CD4-positive, alpha-beta T cell treated with Interleukin-21 for 1 hour (primary cell): ENCODE measurements at regions not wholly inside any gene's neighbourhood (a gene's known extent, or its start where the extent isn't known, plus 50 kb on each side); places are given as distances from the start of the nearest gene placed in this dataset.

Source experiments
- DNase-seq: peaks from one replicate; pipeline ENCODE4 v3.0.0-alpha.2; 2020

DNA sequence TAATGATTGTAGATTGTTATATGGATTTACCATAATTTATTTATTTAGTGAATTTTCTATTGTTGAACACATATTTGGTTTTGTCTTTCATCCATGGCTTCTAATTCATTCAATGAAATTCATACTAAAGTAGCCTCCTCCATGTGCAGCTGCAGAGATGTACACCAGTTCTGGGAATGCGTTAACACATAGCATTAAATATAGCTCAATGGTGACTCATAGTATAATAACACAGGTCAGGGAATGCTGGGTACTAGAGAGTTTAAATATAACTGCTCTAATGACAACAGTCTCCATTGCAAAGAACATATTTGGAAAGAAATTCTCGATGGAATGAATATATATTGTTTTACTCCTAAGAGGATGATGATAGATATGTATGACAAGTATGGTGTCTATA lies 1190.2 kb upstream of the NRXN1 start:
- no peak for DNase-seq

DNA sequence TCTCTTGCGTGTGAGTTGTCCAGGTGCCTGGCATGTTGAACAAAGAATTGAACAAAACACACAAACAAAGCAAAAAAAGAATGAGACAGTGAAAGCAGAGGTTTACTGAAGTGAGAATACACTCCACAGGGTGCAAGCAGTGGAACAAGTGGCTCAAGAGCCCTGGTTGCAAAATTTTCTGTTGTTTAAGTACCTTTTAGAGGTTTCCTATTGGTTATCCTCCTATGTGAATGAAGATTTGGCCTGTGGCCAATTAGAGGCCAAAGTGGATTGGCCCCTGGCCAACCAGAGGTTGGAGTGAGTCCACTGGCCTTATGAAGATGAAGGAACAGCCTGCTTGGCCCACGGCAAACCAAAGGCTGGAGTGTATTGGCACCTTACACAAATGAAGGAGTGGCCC lies 1188.5 kb upstream of the NRXN1 start:
- no peak for DNase-seq

DNA sequence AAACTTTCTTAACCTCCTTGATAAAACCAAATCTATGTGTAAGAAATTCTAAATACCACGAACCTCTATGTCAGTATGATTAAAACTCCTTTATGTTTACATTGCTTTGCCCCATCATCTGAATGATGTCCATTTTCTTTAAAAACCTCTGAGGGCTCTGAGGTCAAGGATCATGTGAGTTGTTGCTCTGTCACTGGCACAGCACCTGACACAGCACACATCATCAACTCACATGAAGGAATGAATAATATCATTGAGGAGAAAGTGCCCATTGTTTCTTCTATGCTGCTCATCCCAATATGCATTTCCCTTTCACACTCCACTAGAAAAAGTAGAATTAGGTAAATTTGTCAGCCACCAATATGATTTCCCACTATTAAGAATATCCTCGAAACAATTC lies 1178.7 kb upstream of the NRXN1 start:
- no peak for DNase-seq

DNA sequence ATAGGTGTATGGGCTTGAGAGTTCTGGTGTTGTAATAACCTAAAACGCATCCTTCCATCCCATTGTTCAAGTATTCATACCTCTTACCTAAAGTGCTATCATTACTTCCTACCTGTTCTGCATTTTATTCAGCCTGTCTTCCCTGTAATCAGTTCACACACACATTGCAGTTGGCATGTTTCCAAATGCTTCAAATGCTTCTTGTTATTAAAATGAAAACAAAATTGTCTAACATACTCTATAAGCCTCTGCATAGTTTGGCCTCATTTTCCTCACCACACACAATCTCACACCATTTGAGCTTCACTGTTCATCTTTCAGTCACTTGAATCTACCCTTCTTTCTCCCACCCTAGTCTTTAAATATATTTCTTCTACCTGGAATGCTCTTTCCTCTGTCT lies 1178.2 kb upstream of the NRXN1 start:
- no peak for DNase-seq

DNA sequence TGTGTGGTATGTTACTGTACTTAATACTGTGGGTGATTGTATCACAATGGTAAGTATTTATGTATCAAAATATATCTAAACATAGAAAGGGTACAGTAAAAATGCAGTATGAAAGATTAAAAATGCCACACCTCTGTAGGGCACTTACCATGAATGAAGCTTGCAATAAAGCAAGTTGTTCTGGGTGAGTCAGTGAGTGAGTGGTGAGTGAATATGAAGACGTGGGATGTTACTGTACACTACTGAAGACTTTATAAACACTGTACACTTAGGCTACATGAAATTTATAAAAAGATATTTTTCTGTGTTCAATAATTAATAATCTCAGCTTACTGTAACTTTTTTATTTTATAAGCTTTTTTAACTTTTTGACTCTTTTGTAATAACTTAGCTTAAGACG lies 1162.4 kb upstream of the NRXN1 start:
- no peak for DNase-seq

DNA sequence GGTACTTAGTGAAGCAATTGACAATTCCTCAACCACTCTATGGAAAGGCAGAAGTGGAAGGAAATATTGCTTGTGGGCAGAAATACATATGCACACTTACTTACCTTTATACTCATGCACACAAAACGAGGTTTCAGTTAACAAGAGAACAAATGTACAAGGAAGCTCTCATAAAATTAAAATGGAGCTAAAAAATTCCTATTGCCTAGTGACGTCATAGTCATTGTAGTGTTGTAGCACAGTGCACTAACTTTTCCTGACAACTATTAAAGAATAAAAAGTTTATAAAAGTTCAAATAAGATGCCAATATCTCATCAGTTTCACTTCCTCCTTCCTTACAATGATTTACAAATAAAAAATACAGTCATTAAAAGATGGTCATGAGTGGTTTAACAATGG lies 1161.9 kb upstream of the NRXN1 start:
- DNase-seq, result no peak

DNA sequence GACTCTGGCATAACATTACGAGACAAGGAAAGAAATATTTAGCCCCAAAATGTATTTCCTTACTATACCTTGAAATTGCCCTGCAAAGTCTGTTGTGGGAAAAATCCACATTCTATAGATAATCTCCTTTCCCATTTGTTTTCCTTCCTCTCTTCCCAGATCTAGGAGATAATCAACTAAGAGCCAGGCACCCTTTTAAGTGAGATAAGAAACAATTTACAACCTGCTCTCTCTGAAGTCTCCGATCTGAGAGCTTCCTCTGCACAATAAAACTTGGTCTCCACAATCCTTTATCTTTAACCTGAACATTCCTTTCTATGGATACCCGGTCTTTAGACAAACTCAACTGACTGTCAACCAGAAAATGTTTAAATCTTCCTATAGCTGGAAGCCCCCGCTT lies 1160.7 kb upstream of the NRXN1 start:
- no peak for DNase-seq

DNA sequence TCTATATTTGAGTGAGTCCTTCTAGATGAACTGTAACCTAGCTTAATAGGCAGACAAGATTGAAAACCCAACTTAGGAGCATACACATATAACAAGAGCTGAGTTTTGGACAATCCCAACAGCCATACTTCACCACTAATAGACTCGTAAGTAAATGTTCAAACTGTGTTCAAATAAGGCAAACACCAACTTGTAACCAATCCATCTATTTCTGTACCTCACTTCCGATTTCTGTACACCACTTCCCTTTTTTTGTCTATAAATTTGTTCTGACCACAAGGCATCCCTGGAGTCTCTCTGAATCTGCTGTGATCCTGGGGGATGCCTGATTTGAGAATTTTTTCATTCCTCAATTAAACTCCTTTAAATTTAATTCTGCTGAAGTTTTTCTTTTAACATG lies 1149.1 kb upstream of the NRXN1 start:
- DNase-seq, result no peak

DNA sequence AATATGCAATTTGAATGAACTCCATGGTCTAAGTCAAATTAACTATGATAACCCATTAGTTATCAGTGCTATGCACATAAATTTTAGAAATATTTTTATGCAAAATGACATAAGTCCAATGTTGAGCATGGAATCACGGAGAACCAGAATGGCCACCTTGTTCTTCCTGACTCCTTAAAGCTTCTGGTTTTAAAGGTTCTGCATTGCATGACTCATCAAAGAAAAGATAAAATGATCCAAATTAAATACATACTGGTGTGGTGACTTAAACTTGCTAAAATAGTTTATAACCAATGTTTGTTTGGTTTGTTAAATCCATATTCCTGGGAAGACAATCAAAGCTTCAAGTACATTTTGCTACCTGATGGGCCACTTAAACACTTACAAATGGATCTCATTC lies 1146.9 kb upstream of the NRXN1 start:
- no peak for DNase-seq

DNA sequence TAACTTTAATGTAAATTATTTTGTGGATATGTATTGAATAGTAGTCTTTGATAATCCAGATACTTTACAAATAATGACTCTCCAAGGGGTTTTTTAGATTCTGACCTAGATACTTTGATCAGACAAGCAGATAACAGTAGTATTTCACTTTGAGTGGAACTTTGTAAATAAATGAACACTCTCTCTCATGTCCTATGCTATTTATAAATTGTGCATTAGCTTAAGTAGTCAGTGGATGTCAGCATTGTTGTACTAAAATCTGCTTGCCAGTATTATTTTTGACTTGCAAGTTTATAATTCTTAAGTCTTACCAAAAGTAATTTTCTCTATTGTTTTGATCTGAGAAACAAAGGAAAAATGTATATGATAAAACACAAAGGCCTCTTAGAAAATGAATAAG lies 1113.1 kb upstream of the NRXN1 start:
- no peak for DNase-seq

DNA sequence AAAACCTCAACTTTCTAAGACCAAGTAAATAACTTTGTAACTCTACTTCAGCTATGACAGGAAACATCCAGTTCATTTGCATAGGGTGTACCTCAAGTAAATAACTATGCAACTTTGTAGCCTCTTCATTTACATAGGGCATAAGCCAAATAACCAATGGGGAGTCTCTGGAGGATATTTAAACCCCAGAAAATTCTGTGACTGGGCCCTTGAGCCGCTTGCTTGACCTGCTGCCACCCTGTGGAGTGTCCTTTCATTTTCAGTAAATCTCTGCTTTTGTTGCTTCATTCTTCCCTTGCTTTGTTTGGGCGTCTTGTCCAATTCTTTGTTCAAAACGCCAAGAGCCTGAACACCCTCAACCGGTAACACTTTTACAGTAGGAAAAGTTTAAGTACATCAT lies 1112.7 kb upstream of the NRXN1 start:
- no peak for DNase-seq

DNA sequence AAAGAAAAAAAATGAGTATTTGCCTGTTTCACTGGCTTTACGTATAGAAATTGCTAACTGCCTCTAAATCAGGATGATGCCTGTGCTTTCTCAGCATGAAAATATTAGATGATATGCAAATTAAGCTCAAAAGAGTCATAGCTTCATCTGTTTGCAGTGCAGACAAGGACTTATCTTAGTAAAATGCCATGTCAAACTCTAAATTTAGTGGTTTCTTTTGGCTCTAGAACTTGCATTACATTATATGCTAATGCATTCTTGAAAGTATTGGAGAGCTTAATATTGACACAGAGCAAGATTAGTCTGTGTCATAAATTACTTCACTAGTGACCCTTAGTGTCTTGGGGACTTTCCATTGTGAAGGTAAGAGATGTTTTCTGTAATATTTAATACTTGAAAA lies 1109.1 kb upstream of the NRXN1 start:
- DNase-seq, result no peak

DNA sequence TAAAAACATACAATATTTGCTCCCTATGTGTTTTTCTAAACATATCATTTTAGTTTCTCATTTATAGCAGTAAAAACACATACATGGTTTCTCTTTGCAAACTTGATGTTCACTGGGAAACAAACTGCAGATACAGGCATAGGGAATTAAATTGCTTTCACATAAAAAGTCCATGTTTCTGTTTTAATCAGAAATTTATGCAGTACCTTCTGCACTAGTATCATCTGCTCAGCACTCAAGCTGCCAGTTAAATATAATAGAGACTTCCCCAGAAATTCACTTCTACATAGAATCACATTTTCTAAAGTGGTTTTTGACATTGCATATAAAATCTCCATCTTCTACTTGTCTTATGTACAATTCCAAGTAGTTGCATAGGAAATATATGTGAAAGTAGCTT lies 1107.3 kb upstream of the NRXN1 start:
- DNase-seq, result no peak

DNA sequence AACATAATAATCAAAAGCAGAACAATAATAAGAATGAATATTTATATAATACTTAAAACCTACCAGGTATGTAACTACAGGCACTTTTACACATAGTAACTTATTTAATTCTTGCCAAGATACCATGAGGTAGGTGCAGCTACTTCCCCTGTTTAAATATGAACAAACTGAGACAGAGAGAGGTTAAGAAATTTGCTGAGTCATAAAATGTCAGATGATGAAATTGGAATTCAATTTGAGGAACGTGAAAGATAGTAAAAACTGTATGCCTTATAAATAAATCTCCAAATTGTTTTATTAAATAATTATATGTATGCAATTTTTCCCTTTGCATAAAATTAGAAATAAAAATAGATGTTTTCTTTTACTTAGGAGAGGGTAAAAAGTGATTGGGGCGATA lies 1103.3 kb upstream of the NRXN1 start:
- no peak for DNase-seq

DNA sequence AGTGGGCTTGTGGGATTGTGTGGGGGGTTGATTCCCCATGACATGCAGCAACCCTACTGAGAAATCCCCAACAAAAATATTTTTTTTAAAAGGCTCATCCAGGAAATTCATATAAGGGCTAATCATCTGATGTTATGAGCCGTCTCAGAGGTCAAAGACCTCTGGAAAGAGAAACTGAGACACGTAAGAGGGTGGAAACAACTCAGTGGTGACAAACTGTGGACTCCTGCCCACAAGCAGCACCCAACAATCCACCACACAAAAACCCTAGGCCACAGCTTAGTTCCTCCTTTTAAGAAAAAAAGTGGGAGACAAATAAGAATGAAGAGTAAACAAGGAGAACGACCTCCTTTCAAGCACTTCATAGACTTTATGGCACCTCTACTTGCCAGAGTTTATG lies 1096.1 kb upstream of the NRXN1 start:
- DNase-seq, result no peak

DNA sequence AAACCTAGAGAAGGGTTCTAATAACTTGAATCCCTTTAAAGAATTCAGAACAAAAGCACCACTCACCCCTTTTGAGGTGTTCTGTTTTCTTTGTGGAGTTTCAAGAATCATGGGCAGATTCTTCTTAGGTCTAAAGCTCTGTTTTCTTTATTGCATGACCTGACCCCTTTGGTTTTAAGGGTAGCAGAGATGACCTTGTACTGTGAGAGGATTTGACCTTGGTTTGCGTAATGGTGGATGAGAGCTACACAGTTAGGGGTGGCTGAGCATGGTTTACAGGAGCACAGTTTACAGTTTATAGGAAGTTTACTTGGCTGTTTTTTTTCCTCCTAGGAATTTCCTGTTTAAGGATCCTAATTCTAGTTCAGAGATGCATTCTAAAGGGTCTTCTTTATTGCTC lies 1095.6 kb upstream of the NRXN1 start:
- DNase-seq, result no peak

DNA sequence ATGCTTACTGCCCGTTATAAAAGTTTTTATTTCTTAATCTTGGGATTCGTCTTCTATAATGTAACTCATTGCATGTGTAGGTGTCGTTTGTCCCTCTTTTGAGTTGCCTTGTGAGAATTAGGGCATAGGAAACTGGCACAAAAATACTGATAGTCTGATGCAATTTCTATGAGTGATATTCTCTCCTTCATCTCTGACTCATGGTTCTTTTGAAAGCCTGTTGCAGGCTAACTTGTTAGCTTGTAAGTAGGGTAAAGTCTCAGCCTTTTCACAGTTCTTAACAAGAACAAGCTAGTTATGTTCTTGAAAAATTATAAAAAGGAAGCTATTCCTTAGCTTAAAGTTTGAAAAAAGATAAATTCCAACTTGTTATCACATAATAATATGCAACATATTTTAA lies 1085.4 kb upstream of the NRXN1 start:
- no peak for DNase-seq

DNA sequence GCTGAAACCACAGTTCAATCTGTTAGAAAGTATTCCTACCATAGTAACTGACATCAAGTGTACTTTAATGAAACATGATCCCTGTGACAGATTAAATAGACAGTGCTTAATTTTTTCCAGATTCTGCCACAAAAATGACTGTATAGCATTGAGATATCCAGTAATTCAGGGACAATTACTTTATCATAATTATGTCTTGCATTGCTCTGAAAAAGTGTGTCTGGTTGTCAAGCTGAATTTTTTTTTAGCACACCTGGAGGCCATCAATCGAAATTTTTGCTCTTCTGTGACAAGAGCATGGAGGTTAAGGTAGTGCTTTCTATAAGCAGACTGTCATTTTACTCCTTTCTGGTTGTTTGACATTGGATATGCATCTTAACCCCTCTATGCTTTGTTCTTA lies 1083.8 kb upstream of the NRXN1 start:
- no peak for DNase-seq

DNA sequence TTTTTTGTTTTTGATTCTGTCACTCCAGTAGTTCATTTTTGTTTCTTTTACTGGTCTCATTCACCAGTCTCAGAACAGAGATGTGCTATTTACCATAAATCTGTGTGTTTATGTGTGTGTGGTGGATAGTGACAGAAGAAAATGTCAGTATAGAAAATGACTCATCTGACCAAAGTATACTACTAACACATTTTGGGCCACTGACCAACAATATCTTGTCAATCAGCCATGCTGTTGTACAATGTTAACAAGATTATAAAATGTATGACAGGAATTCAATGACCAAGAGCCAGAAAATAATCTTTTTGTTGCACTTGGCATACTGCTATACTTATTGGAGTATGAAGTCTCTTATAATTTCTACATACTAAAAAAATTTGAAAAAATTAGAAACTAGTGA lies 1081.4 kb upstream of the NRXN1 start:
- no peak for DNase-seq

DNA sequence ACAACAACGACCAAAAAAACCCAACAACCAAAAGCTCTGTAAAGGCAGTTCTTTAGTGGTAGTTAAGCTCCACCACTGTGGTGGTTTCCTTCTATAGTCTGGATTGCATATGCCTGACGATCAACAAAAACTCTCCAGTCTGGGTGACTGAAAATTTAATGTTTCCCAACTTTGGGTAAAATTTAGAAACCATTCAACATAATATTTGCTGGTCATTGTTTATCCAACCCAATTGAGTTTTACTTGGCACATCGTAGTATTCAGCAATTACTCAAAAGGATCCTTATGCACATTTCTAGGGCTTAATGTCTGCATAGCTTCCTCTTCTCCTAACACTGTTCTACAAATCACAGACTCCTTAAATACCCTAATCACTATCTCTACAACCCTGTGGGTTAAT lies 1080.2 kb upstream of the NRXN1 start:
- DNase-seq, result no peak

DNA sequence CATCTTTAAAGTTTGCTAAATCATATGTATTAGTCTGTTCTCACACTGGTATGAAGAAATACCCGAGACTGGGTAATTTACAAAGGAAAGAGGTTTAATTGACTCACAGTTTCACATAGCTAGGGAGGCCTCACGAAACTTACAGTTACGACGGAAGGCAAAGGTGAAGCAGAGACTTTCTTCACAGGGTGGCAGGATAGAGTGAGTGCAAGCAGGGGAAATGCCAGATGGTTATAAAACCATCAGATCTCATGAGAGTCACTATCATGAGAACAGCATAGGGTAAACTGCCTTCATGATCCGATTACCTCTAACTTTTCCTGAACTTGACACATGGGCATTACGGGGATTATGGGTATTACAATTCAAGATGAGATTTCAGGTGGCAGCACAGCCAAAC lies 1075.2 kb upstream of the NRXN1 start:
- no peak for DNase-seq

DNA sequence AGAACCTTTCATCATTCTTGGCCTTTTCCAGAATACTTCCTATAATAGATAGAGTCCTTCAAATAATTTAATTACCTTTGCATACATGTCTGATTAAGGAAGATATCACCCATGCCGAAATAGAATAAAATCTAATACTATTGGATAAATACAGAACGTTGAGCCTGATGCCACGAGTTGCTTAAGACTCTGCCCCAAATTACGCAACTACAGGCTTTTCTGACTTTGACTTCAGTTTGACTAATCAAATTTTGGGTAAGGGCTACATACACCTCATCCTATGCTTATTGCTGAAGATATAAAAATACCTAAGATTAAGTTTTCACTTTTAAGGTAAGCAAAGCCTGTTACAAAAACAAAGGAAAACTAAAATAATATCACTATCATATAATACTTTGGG lies 1065.1 kb upstream of the NRXN1 start:
- DNase-seq, result no peak

DNA sequence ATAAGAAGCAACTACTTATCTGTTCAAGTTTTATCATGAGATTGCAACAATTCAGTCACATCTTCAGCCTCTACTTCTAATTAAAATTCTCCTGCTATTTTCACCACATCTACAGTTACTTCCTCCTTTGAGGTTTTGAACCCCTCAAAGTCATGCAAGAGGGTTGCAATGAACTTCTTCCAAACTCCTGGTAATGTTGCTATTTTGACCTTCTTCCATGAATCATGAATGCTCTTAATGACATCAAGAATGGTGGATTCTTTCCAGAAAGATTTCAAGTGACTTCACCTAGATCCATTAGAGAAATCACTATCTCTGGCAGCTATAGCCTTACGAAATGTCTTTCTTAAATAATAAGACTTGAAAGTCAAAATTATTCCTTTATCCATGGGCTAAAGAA lies 1052.8 kb upstream of the NRXN1 start:
- DNase-seq, result no peak

DNA sequence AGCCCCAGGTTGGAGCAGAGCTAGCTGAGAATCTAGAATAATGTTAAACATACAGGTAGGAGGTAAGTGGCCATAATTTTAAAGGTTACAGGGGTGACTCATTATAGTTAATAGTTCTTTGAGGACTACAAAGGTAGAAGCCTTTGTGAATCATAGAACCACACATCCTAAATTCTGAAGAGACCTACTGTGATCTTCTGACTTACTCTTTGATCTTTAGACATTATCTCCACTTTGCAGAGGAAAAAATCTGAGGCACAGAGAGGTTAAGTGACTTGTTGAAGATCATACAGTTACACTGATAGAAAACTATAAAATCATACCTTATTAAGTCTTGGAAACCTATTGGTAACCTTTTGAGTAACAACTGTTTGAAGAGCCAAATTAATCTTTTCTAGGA lies 1051.3 kb upstream of the NRXN1 start:
- no peak for DNase-seq

DNA sequence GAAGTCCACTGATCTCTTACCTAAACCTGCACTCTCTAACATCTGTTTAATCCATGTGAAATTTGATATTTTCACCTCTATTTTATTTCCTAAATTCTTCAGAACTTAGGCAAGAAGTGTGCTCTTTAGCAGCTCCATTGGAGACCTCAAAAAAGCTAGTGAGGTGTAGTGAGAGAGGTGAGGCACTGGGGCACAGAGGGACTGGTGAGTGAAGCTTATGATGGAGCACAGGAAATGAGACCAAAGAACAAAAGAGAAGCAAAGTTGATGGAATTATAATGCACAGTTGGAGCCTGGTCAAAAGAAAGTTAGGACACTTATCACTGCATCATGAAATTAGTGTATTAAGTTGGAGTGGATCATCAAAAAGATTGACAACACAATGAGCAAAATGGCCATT lies 1050.7 kb upstream of the NRXN1 start:
- DNase-seq, result no peak

DNA sequence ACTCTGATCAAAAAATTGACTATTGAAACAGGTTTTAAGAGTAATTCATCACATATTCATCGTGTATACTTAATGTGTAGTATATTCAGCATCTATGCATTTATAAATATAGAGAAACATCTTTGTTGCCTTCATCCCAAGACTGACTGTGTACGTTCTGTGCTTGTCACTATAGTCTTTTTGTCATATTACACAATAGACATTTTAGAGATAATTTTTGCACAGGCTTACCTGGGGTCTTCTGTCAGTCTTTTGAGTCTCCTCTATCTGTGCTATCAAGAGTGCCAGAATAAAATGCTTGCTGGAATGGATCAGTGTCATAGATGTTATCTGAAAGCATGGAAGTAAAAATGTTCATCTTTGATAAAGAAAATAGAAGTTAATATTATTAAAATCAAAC lies 1047.7 kb upstream of the NRXN1 start:
- DNase-seq, result no peak

DNA sequence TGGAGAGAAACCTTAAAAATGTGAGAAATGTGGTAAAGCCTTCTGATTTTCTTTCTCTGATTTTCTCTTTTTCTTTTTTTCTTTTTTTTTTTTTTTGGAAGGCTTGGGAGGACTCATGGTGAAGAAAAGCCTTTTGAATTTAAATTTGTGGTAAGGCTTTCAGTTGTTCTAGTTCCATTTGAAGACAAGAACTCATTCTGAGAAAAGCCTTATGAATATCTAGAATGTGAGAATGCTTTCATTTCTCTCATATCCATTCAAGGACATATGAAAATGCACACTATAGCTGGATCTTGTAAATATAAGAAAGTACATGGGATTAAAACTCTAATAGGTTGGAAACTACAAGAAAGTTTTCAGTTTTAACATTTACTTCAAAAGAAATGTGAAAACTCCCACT lies 1045.2 kb upstream of the NRXN1 start:
- DNase-seq, result no peak
